Stomach smooth muscle (tissue), 2 donors: ENCODE measurements at regions not wholly inside any gene's neighbourhood (a gene's known extent, or its start where the extent isn't known, plus 50 kb on each side); places are given as distances from the start of the nearest gene placed in this dataset.
"Not testable (repeated sequence)": the region's sequence is repeated elsewhere in the genome, so short reads cannot be mapped to it uniquely, and the experiment has no call there.

ENCODE experiments used
- H3K27ac ChIP-seq: one replicate; pipeline ENCODE4 v1.7.0; 2013; ENCODE audit warnings: mild to moderate bottlenecking, low read length, inconsistent platforms
- H3K27me3 ChIP-seq, 2 donors: one replicate each; pipeline ENCODE4 v1.7.0; 2013; ENCODE audit warnings: low read length in 2 of 2; ENCODE audit not compliant: insufficient read depth in 2 of 2, control insufficient read depth in 1 of 2
- H3K36me3 ChIP-seq, 2 donors: one replicate each; pipeline ENCODE4 v1.7.0; 2013; ENCODE audit warnings: low read length in 2 of 2; ENCODE audit not compliant: control insufficient read depth in 2 of 2, insufficient read depth in 2 of 2
- H3K4me1 ChIP-seq: one replicate; pipeline ENCODE4 v1.7.0; 2013; ENCODE audit warnings: low read length; ENCODE audit not compliant: control insufficient read depth, insufficient read depth
- H3K4me3 ChIP-seq, 2 donors: one replicate each; pipeline ENCODE4 v1.7.0; 2013; ENCODE audit warnings: low read length in 2 of 2
- H3K9ac ChIP-seq, 2 donors: one replicate each; pipeline ENCODE4 v1.7.0; 2013; ENCODE audit warnings: low read length in 2 of 2, mild to moderate bottlenecking in 1 of 2
- H3K9me3 ChIP-seq, 2 donors: one replicate each; pipeline ENCODE4 v1.7.0; 2013; ENCODE audit warnings: low read length in 2 of 2; ENCODE audit not compliant: control insufficient read depth in 2 of 2
- donor health status: healthy.
- donor health status: Pancreatic carcinoma.

DNA sequence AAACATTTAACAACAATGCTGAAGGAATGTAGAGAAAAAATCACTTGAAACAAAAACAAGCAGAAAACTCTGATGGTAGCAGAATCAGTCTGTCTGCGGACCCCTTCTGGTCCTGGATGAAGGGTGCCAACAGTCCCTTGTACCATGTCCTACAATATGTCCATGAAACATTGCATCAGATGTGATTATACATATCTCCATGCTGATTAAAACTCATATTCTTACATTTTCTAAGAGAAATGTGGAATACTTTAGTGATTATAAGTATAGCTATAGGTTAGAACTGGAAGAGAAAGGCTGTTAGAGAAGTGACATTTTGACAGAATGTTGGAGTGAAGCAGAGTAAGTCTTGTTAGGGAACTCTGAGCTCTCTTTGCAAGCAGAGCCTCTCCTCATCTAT is 286.1 kb downstream of the SH3GL2 start:
- Histone ChIP-seq H3K4me3 (no peak overlapping the region), H3K27ac (no peak overlapping the region), H3K4me1 (no peaks in the 10 kb centered on the region)

DNA sequence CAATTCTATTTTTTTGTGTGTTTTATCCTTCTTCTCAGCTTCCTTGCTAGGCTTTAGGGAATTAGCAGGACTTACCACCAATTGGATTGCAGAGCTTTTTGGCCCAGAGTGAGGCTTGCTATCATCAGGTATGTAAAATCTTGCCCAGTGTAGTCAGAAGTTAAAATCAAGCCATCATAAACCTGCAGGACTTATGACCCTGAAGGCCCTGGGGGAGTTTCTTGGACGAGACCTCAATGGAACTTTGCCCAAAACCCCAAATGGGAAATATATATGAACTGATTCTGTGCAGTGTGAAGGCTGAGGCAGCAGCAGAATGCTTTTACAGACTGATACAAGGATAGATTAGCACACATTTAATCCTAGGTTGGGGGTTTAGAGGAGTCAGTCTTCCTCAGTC is 287.0 kb downstream of the SH3GL2 start:
- H3K27ac ChIP-seq = no peak overlapping the region
- no peak overlapping the region for H3K4me3 ChIP-seq
- no peaks in the 10 kb centered on the region for H3K9me3 ChIP-seq
- H3K27me3 ChIP-seq = no peaks in the 10 kb centered on the region
- no peak overlapping the region for H3K9ac ChIP-seq
- no peaks in the 10 kb centered on the region for H3K36me3 ChIP-seq
- no peaks in the 10 kb centered on the region for H3K4me1 ChIP-seq

More for the DNA sequence above, 286.1 kb downstream of the SH3GL2 start:
- no peaks in the 10 kb centered on the region for H3K27me3 ChIP-seq
- H3K36me3 ChIP-seq = no peaks in the 10 kb centered on the region
- H3K9ac ChIP-seq = no peak overlapping the region
- no peaks in the 10 kb centered on the region for H3K9me3 ChIP-seq

DNA sequence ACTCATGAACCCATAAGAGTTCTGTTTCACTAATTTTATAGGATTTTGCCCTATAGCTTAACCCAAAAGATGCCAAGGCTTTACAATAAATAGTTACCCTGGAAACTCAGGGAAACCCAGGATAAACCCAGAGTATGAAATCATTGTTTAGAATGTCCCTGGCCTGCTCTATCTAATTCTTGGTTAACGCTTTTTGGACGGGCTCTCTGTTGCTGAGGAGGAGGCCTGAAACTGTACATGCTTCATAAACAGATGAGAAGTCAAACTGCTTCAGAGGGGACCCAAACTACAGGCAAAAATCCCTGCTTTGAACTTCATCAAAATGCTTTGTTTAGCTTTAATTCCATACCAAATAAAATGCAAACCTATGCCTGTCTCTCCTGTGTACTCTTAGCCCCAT is 291.9 kb downstream of the SH3GL2 start:
- no peaks in the 10 kb centered on the region for H3K4me1 ChIP-seq
- no peak overlapping the region for H3K27ac ChIP-seq
- no peaks in the 10 kb centered on the region for H3K27me3 ChIP-seq
- H3K36me3 ChIP-seq = no peaks in the 10 kb centered on the region
- no peaks in the 10 kb centered on the region for H3K9me3 ChIP-seq
- H3K9ac ChIP-seq = no peak overlapping the region
- H3K4me3 ChIP-seq = no peak overlapping the region

DNA sequence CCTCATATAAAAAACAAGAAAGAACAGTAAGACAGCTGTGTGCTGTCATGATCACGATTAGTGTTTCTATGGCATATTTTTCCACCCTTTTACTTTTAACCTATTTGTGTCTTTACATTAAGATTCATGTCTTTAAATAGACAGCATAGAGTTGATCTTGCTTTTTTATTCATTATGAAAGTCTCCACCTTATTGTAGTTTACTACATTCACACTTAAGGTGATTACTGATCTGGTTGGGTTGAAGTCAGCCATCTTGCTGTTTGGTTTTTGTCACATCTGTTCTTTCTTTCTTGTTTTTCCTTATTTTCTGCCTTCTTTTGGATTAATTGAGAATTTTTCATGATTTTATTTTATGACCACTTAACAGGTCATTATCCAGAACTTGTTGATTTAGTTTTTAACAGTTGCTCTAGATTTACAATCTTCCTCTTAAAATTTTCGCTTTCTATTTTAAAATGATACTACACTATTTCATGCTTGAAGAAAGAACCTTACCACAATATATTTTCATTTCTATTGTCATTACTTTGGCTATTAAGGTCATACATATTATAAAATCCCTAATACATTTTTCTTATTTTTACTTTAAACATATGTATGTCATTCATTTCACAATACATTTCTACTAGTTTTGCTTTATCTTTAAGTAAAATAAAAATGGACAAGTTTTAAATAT is 292.5 kb downstream of the SH3GL2 start:
- Histone ChIP-seq H3K27me3 (no peaks in the 10 kb centered on the region), H3K4me3 (no peak overlapping the region), H3K4me1 (no peaks in the 10 kb centered on the region), H3K9ac (no peak overlapping the region), H3K27ac (no peak overlapping the region), H3K9me3 (no peaks in the 10 kb centered on the region), H3K36me3 (no peaks in the 10 kb centered on the region)

DNA sequence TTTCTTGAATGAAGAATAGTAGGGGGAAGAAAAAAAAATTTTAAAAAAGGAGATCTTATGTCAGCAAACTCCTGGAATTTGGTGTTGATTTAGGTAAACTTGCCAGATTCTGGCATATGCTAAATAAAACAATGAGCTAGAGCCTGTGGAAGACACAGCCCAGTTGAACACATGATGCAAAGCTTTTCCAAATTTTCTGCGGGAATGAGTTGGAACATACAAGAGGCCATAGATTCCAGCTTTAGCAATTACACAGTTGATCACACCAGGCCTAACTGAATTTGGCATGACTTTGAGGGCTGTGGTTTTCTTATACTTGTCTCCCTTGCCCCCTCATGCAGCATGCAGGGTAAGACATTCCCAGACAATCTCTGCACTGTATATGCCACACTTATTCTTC is 297.0 kb downstream of the SH3GL2 start:
- no peaks in the 10 kb centered on the region for H3K9me3 ChIP-seq
- no peaks in the 10 kb centered on the region for H3K27me3 ChIP-seq
- no peaks in the 10 kb centered on the region for H3K36me3 ChIP-seq
- no peak overlapping the region for H3K4me3 ChIP-seq
- no peaks in the 10 kb centered on the region for H3K4me1 ChIP-seq
- no peak overlapping the region for H3K9ac ChIP-seq
- H3K27ac ChIP-seq = no peak overlapping the region

DNA sequence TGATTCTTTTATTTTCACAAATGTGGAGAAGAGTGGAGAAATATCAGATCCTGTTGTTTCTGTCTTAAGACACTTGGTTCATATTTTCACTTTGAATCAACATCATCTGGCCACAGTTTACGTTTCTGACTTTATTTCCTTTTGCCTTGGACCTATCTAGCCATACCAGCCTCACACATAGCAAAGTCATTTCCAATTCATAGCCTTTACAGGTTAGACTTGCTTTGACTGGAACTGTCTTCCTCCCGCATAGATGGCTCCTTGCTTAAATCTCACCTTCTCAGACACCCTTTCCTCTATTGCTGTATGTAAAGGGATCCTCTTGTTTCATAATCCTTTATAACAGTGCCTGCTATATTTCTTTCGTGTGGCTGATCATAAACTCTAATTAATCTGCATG is 297.8 kb downstream of the SH3GL2 start:
- Histone ChIP-seq H3K9ac (no peak overlapping the region), H3K36me3 (no peaks in the 10 kb centered on the region), H3K4me1 (no peaks in the 10 kb centered on the region), H3K27me3 (no peaks in the 10 kb centered on the region), H3K4me3 (no peak overlapping the region), H3K9me3 (no peaks in the 10 kb centered on the region), H3K27ac (no peak overlapping the region)

DNA sequence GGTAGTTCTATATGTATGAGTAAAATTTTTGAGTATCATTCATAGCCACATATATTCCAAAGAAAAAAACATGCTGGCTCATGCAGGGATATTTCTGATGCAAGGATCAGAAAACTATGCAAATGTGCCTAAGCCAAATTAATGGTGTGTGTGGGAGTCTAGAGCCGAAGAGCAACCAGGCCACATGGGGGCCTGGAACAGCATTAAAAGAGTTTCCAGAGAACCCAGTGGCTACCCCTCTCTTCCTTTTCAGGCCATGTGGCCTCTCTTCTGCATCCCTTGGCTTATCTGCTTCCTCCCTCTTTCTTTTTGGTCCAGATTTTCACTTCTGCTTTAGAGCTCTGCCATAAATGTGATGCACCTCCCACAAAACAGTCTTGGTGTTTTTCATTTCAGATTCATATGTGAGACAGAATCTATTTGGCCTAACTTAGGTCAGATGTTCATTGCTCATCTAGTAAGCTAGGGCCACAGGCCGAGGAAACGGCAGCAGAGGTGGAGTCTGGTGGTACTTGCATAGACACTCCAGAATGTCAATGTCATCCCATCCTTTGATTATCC is 300.0 kb downstream of the SH3GL2 start:
- Histone ChIP-seq H3K9ac (no peak overlapping the region), H3K4me3 (no peak overlapping the region), H3K4me1 (no peaks in the 10 kb centered on the region), H3K27ac (no peak overlapping the region), H3K36me3 (no peaks in the 10 kb centered on the region), H3K9me3 (no peaks in the 10 kb centered on the region), H3K27me3 (no peaks in the 10 kb centered on the region)

DNA sequence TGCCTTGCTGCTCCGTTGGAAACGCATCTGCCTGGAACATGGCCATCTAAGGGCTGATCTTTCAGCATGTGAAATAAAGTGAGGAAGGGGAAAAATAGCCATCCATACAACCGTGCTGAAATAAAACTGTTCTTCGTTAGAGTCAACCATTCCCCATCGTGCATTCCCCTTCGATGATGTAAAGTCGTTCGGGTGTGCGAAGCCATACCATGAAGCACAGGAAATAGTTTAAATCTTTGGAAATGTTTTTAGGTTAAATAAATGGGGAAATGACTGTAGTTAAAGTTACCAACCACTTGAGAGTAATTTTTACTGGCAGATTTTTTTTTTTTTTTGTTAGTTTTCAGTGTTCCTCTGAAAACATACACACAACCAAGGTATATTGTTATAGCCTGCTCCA is 302.5 kb downstream of the SH3GL2 start:
- Histone ChIP-seq H3K4me1 (no peaks in the 10 kb centered on the region), H3K4me3 (no peak overlapping the region), H3K27ac (no peak overlapping the region), H3K9ac (no peak overlapping the region), H3K9me3 (no peaks in the 10 kb centered on the region), H3K36me3 (no peaks in the 10 kb centered on the region), H3K27me3 (no peaks in the 10 kb centered on the region)

DNA sequence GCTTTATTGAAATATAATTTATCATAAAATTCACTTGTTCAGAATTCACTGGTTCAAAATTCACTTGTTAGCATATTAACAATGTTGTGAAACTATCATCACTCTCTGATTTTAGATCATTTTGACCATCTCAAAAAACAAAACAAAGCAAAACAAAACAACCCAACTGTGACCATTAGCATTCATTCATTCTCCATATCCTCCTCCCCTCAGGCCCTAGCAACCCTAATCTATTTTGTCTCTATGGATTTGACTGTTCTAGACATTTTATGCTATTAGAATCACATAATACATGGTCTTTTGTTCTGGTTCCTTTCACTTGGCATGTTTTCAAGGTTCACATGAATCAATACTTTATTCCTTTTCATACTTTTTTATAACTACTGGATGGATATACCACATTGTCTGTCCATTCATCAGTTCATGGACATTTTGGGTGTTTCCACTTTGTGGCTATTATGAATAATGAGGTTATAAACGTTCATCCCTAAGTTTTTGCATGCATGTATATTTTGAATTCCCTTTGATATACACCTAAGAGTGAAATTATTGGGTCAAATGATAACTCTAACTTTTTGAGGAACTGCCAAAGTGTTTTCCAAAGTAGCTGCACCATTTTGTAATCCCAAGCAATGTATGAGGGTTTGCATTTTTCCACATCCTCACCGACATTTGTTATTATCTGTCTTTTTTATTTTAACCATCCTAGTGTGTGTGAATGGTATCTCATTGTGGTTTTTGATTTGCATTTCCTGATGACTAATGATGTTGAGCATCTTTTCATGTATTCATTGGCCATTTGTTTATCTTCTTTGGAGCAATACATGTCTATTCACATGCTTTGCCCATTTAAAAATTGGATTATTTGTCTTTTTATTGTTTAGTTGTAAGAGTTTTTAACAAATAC is 304.1 kb downstream of the SH3GL2 start:
- Histone ChIP-seq H3K27ac (no peak overlapping the region), H3K9me3 (no peaks in the 10 kb centered on the region), H3K9ac (no peak overlapping the region), H3K4me3 (no peak overlapping the region), H3K36me3 (no peaks in the 10 kb centered on the region), H3K4me1 (no peaks in the 10 kb centered on the region), H3K27me3 (no peaks in the 10 kb centered on the region)

DNA sequence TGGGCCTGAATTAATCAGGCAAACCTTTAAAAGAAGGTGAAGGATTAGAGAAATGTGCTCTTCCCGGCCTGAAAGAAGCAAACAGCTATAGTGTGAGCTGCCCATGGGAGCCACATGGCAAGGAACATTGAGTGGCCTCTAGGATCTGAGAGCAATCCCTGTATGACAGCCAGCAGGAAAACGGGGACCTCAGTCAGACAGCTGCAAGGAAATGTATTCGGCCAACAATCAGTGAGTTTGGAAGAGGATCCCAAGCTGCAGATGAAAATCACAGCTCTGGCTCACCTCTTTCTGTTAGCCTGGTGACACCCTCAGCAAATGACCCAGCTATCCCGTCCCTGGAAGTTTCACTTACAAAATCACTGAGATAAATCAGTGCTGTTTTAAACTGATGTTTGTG is 309.2 kb downstream of the SH3GL2 start:
- H3K27ac ChIP-seq = no peak overlapping the region
- no peak overlapping the region for H3K9ac ChIP-seq
- H3K36me3 ChIP-seq = no peaks in the 10 kb centered on the region
- no peak overlapping the region for H3K4me3 ChIP-seq
- H3K4me1 ChIP-seq = no peaks in the 10 kb centered on the region
- H3K9me3 ChIP-seq = no peaks in the 10 kb centered on the region
- no peaks in the 10 kb centered on the region for H3K27me3 ChIP-seq

DNA sequence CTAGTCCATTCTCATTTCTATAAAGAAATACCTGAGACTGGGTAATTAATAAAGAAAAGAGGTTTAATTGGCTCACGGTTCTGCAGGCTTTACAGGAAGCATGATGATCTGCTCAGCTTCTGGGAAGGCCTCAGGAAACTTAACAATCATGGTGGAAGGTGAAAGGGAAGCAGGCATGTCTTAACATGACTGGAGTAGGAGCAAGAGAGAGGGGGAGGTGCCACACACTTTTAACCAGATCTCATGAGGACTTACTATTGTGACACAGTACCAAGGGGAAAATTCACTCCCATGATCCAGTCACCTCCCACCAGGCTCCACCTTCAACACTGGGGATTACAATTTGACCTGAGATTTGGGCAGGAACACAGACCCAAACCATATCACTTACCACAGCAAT is 310.1 kb downstream of the SH3GL2 start:
- H3K4me1 ChIP-seq, H3K9ac ChIP-seq, H3K27ac ChIP-seq, H3K9me3 ChIP-seq, H3K4me3 ChIP-seq, H3K27me3 ChIP-seq, H3K36me3 ChIP-seq: not testable (repeated sequence)
